Choroid plexus epithelial cell (primary cell): ENCODE measurements at regions not wholly inside any gene's neighbourhood (a gene's known extent, or its start where the extent isn't known, plus 50 kb on each side); places are given as distances from the start of the nearest gene placed in this dataset.

ENCODE experiments used
- DNase-seq: peaks from one replicate; pipeline ENCODE4 v3.0.0-alpha.2; 2010; ENCODE audit warnings: low read depth
- H3K4me3 ChIP-seq: 2 replicates; pipeline ENCODE4 v1.5.1; 2011; ENCODE audit warnings: low read depth, mild to moderate bottlenecking, control low read depth, low read length, moderate library complexity
- CTCF ChIP-seq: conservative IDR thresholded peaks from 2 replicates; pipeline ENCODE4 v1.5.1; 2011; ENCODE audit warnings: low read depth, mild to moderate bottlenecking, control low read depth, inconsistent platforms, low read length, moderate library complexity

DNA sequence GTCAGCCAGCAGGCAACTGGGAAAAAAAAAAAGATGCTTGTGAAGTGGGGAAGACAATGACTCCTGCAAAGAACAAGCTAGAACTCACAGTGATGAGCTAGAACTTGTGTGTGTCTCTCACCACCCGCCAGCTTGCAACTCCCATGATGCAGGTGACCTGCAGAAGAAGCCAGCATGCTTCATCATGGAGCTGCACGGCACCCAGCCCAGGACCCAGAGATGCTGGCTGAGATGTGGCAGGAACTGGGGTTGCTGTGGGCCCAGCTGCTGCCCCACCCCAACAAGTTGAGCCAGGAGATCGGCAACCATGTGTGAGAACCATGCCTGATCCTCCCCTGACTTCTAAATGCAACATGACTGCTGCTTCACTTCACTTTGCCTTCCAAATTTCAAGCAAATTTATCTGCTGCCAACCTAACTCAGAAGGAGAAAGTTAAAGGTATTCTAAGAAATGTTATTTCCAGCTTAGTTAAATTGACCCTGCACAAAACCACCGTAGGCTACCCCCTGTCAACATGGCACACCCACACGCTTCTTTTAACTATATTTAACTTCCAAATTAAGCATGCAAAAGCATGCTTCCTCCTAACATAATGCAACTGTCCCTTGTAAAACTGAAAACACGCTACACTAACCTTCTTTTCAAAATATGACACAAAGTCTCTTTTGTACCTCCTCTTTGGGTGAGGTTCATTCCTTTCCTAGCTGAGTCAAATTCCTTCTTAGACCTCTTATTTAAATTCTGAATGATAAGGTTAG lies 166.0 kb upstream of the IGSF21 start:
- DNase-seq: no peak
- no peak overlapping the region for H3K4me3 ChIP-seq
- no peak for TF ChIP-seq CTCF

- no peak for DNase-seq
- TF ChIP-seq CTCF: no peak
- no peak overlapping the region for H3K4me3 ChIP-seq
Measured at GRCh38 chr1:17943506-17943905, 164.1 kb upstream of the IGSF21 start.

DNA sequence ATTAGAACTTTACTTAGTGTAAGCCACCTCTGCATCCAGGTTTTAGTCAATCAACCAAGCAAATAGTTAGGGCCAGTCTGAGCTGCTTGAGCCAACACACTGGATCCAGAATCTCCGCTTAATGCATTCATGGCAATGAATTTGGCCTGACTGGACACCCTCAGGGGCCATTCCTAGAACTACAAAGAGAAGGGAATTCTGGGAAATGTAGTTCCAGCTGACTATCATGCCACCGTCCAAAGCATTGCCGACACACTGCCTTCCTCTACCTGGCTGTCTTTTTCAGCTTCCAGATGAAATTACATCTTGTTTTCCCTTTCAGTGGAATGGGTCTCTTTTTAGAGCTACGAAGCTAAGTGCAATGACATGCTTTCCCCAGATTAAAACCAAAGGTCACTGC lies 163.0 kb upstream of the IGSF21 start:
- no peak for DNase-seq
- no peak overlapping the region for H3K4me3 ChIP-seq
- TF ChIP-seq CTCF: no peak

- no peak for DNase-seq
- no peak for TF ChIP-seq CTCF
Measured at GRCh38 chr1:17946434-17946833, 161.2 kb upstream of the IGSF21 start.

DNA sequence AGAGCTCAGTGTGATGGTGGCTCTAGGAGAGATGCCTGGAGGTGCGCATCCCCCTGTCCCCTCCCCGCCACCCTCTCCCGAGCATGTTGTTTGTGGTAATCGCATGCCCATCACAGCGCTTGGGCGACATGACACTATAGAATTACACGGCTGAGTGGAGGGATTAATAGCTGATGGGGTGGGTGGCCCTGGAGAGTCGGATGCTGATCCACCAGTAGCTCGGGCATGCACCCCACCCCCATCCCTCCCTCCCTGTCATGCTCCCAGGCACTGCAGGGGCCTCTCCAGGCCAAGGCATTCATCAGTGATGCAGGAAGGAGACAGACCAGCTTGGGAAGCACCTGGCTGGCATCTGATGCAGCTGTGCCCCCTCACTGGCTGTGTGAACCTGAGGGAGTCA lies 159.0 kb upstream of the IGSF21 start:
- no peak for DNase-seq
- TF ChIP-seq CTCF: no peak
- H3K4me3 ChIP-seq: no peak overlapping the region

More at GRCh38 chr1:17946434-17946833, 161.2 kb upstream of the IGSF21 start:
- H3K4me3 ChIP-seq: no peak overlapping the region

- TF ChIP-seq CTCF: no peak
- no peak overlapping the region for H3K4me3 ChIP-seq
- DNase-seq: no peak
Measured at GRCh38 chr1:17949511-17949910, 158.1 kb upstream of the IGSF21 start.

- DNase-seq: no peak
- no peak for TF ChIP-seq CTCF
- no peak overlapping the region for H3K4me3 ChIP-seq
Measured at GRCh38 chr1:17950728-17951127, 156.9 kb upstream of the IGSF21 start.
